PC-9 (cell line): ENCODE measurements at regions not wholly inside any gene's neighbourhood (a gene's known extent, or its start where the extent isn't known, plus 50 kb on each side); places are given as distances from the start of the nearest gene placed in this dataset.

Experiments used
- BruUV-seq: library from RNA; stranded (reverse); fragments of 400-500 nt; replicated peaks from 2 replicates; lab custom pipeline; 2021; lab: Mats Ljungman, UMichigan
- CTCF ChIA-PET: fragments of 300-600 bp; sonication (Branson Sonifier 250); formaldehyde crosslinking; loops from one replicate; lab custom pipeline; 2022; ENCODE audit warnings: antibody characterized with exemption; lab: Charles Lee
- POLR2A ChIA-PET: fragments of 300-600 bp; sonication (Branson Sonifier 250); formaldehyde crosslinking; loops from one replicate; lab custom pipeline; 2022; ENCODE audit warnings: antibody characterized with exemption; ENCODE audit not compliant: unreplicated experiment; lab: Charles Lee
- DNase-seq, 2 experiments: peaks; one replicate each; pipeline versions ENCODE4 v3.0.0 to v3.0.0-alpha.2; 2015 to 2022; ENCODE audit warnings: mixed read lengths in 1 of 2
- H2AFZ ChIP-seq: fragments of 200-600 bp; sonication (generic); 2 replicates; pipeline ENCODE4 v1.8.1; 2017; ENCODE audit warnings: antibody characterized with exemption
- H3F3A ChIP-seq: fragments of 200-600 bp; sonication (generic); 2 replicates; pipeline ENCODE4 v1.8.1; 2017; ENCODE audit warnings: antibody characterized with exemption, mild to moderate bottlenecking, low read depth; ENCODE audit not compliant: insufficient read depth
- H3K27ac ChIP-seq: fragments of 200-600 bp; sonication (generic); 2 replicates; pipeline ENCODE4 v1.6.1; 2016; ENCODE audit warnings: mixed run types
- H3K27me3 ChIP-seq: fragments of 200-600 bp; sonication (generic); 2 replicates; pipeline ENCODE4 v1.6.1; 2016; ENCODE audit warnings: low read depth, mixed run types; ENCODE audit not compliant: insufficient read depth
- H3K36me3 ChIP-seq: fragments of 200-600 bp; sonication (generic); 2 replicates; pipeline ENCODE4 v1.6.1; 2016; ENCODE audit warnings: low read depth, mixed run types
- H3K4me1 ChIP-seq: fragments of 200-600 bp; sonication (generic); replicated peaks from 2 replicates; pipeline ENCODE4 v1.6.1; 2016; ENCODE audit warnings: mixed run types; ENCODE audit not compliant: insufficient read depth
- H3K4me2 ChIP-seq: fragments of 200-600 bp; sonication (generic); 2 replicates; pipeline ENCODE4 v1.6.1; 2017; ENCODE audit warnings: mixed run types
- H3K4me3 ChIP-seq: fragments of 200-600 bp; sonication (generic); 2 replicates; pipeline ENCODE4 v1.6.1; 2016; ENCODE audit warnings: mixed run types
- H3K79me2 ChIP-seq: fragments of 200-600 bp; sonication (generic); 2 replicates; pipeline ENCODE4 v1.6.1; 2017; ENCODE audit warnings: low read depth, mixed run types
- H3K9me2 ChIP-seq: fragments of 200-600 bp; sonication (generic); 2 replicates; pipeline ENCODE4 v1.8.1; 2017; ENCODE audit warnings: mild to moderate bottlenecking; ENCODE audit not compliant: insufficient read depth
- H3K9me3 ChIP-seq: fragments of 200-600 bp; sonication (generic); 2 replicates; pipeline ENCODE4 v1.8.1; 2016; ENCODE audit warnings: low read depth; ENCODE audit not compliant: insufficient read depth
- H4K20me1 ChIP-seq: fragments of 200-600 bp; sonication (generic); 2 replicates; pipeline ENCODE4 v1.8.1; 2017; ENCODE audit not compliant: insufficient read depth
- CTCF ChIP-seq: fragments of 200-600 bp; sonication (generic); conservative IDR thresholded peaks from 2 replicates; pipeline ENCODE4 v1.6.1; 2017; ENCODE audit warnings: mixed run types, antibody characterized with exemption, mild to moderate bottlenecking, moderate library complexity
- EZH2 ChIP-seq: fragments of 200-600 bp; sonication (generic); IDR thresholded peaks from 2 replicates; pipeline ENCODE4 v1.8.0; 2017; ENCODE audit warnings: antibody characterized with exemption, low read depth
- intact Hi-C: fragments of 100-400 bp; cut with micrococcal nuclease; formaldehyde crosslinking; loops from one replicate; pipeline ENCODE4 v1.10.0; 2022; ENCODE audit not compliant: unreplicated experiment

DNA sequence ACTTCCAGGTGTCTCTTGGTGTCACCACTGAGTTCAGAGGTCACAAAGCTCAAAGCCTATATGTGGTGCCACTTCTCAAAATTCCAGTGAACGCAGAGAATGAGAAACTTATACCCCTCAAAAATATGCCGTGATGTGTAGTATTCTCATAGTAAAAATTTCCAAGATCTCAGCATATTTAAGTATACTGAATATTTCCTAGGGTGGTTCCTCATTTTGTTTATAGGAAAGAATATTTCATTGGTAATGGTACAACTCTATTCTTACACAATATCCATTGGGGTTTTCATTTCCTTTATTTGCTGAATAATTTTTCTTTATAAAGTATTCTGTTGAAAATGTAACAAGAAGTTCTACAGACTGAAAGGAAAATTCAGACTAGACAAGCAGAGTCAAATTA, 58.9 kb upstream of the ADO start:
- H3K27ac ChIP-seq, result no peak overlapping the region
- no peaks in the 10 kb centered on the region for H3K79me2 ChIP-seq
- no peaks in the 10 kb centered on the region for H3K9me3 ChIP-seq
- no peaks in the 10 kb centered on the region for H3K36me3 ChIP-seq
- POLR2A ChIA-PET, result no interaction called here
- H3K27me3 ChIP-seq, result no peaks in the 10 kb centered on the region
- BruUV-seq, result no TSS peak
- no peak overlapping the region for H3K4me2 ChIP-seq
- no peak overlapping the region for H2AFZ ChIP-seq
- no peaks in the 10 kb centered on the region for H3K4me1 ChIP-seq
- intact Hi-C loops, result no loop called here
- no peak overlapping the region for H3K4me3 ChIP-seq
- no peaks in the 10 kb centered on the region for H3K9me2 ChIP-seq
- CTCF ChIA-PET, result no interaction called here
- H4K20me1 ChIP-seq, result no peaks in the 10 kb centered on the region
- no peaks in the 10 kb centered on the region for H3F3A ChIP-seq
- TF ChIP-seq EZH2 (no peak), CTCF (no peak)
- no peak for DNase-seq

DNA sequence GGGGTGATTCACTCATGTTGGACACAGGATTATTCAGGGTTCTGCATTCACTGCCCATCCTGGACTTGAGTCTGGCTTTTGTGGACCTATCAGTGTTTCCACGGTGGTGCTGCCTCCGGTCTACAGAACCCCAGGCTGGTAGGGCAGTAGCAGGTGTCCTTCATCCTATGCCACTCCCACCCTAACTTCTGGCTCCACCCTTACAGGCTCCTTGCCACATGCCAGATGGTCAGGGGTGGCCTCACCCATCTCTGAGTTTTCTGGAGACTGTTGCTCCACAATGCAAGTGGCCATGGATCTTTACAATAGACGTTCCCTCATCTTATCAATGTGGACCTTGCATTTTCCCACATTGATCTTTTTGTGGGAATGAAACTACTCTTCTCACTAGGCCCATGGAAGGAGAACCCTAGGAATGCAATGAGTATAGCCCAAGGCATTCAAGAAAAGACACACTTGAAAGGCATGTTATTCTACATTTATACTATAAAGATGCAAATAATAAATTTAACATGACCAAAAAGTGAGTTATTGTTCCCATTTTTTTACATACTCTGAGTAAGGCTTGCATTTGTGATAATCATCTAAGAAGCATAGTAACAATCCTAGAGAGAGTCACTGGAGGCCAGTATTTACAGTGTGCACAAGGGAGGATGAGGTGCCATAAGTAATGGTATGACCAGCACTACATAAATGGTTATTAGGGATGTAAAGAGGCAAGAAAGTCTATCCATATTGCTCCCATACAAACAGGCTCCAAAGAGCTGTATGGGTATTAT, 57.4 kb upstream of the ADO start:
- Histone ChIP-seq H3K27me3 (no peaks in the 10 kb centered on the region), H3K4me2 (no peak overlapping the region), H3K4me3 (no peak overlapping the region), H4K20me1 (no peaks in the 10 kb centered on the region), H2AFZ (no peak overlapping the region), H3K27ac (no peak overlapping the region), H3K9me3 (no peaks in the 10 kb centered on the region), H3K79me2 (no peaks in the 10 kb centered on the region), H3K9me2 (no peaks in the 10 kb centered on the region), H3F3A (no peaks in the 10 kb centered on the region), H3K4me1 (no peaks in the 10 kb centered on the region), H3K36me3 (no peaks in the 10 kb centered on the region)
- no TSS peak for BruUV-seq
- no peak for DNase-seq
- intact Hi-C loops, result no loop called here
- POLR2A ChIA-PET, result no interaction called here
- CTCF ChIA-PET, result no interaction called here
- no peak for TF ChIP-seq EZH2
- no peak for TF ChIP-seq CTCF

DNA sequence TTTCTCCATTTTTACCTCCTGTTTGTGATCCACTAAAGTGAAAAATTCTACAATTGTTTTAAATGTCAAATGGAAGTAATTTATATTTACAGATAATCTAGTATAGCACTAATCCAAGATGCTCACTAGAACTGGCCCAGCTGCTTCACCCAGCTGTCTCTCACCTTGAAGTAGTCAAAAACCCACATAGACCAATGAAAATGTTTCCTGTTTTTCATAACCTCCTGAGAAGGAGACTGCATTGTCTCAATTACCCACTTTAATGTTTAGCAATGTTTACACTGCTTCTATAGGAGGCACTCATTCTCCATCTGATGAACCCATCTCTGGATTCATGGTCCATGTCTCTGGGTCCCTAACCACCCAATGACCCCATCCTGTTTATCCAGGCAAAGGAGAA, 56.1 kb upstream of the ADO start:
- Histone ChIP-seq H3F3A (no peaks in the 10 kb centered on the region), H3K4me2 (no peak overlapping the region), H4K20me1 (no peaks in the 10 kb centered on the region), H3K79me2 (no peaks in the 10 kb centered on the region), H3K27me3 (no peaks in the 10 kb centered on the region), H3K9me3 (no peaks in the 10 kb centered on the region), H2AFZ (no peak overlapping the region), H3K4me3 (no peak overlapping the region), H3K27ac (no peak overlapping the region), H3K4me1 (no peaks in the 10 kb centered on the region), H3K9me2 (no peaks in the 10 kb centered on the region), H3K36me3 (no peaks in the 10 kb centered on the region)
- DNase-seq, result no peak
- ChIA-PET POLR2A (no interaction called here), CTCF (no interaction called here)
- no TSS peak for BruUV-seq
- no peak for TF ChIP-seq EZH2
- no peak for TF ChIP-seq CTCF
- intact Hi-C loops, result no loop called here
